Activated CD8-positive, alpha-beta memory T cell treated with anti-CD3 and anti-CD28 coated beads for 4 hours (primary cell): ENCODE measurements at regions not wholly inside any gene's neighbourhood (a gene's known extent, or its start where the extent isn't known, plus 50 kb on each side); places are given as distances from the start of the nearest gene placed in this dataset.

Experiments used
- DNase-seq, 2 donors: peaks; one replicate each; pipeline ENCODE4 v3.0.0-alpha.2; 2020; ENCODE audit warnings: low read depth in 2 of 2

DNA sequence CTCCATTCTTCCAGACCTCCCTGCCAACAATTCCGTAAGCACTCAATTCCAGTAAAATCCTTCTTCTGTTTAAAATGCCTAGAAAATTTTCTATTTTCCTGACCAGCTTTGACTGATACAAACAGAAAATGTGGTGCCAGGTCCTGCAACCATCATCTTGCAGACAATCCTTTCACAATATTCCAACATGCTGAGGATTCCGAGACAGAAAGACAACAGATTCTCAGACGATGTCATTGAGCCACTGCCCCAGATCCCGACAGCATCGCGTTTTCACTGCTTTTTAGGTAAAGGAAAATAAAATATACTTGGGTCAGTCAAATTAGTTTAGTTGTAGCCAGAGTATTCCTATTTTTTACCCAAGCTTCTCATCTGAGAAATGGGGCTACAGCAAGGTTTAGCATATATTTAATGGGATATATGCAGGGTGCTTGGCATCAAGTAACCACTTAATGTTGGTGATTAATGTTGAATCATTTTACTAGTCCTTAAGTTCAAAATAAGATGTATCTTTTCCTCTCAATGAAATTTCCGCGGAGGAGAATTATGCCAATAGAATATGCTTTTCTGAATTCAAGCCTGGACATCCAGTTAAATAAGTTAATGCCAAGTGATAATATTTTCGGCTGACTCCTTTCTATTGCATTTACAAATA lies 866.6 kb downstream of the SLC4A3 start:
- DNase-seq, result no peak

DNA sequence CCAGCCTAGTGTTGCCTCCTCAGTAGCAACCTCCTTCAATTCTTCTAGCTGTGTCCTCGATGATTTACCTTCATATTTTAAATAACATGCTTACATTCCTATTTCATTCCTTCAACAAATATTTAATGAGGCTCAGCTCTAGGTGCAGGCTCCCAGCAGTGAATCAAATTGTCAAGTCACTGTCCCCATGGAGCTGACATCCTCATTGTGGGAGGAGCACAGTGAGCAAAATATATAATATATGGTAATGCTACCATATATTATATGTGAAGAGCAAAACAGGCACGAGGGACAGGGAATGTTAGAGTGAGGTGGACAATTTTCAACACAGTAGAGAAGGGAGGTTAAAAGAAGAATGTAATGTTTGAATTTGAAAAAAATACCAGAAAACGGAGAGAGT lies 869.1 kb downstream of the SLC4A3 start:
- DNase-seq, result no peak

DNA sequence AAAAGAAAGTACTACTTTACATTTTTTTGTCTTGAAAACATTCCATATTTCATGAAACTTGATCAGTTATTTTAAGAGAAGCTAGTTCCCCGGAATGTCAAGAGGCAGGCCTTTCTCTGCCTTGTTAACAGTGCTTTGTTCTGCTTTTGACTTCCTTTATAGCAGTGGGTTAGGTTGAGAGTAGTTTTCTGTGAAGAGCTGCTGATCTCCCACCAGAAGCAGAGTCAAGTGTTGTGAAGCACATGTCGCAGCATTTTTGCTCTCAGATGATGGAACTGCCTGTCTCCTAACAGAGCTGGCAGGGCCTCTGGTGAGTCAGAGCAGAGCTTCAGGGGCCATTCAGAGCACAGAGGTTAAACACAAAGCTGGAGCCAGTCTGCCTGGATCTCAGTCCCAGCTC lies 871.8 kb downstream of the SLC4A3 start:
- DNase-seq, result no peak

DNA sequence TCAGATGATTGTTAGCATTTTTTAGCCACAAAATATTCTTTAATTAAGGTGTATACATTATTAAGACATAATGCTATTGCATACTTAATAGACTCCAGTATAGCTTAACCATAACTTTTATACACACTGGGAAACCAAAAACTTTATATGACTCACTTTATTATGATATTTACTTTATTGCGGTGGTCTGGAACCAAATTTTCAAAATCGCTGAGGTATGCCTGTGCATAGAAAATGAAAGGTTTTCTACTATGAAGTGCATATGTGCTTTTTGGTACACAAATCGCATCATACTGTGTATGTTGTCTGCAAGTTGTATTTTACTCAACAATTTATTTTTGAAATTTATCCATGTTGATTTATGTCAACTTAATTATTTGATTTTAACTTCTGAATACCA lies 875.1 kb downstream of the SLC4A3 start:
- DNase-seq, result no peak

DNA sequence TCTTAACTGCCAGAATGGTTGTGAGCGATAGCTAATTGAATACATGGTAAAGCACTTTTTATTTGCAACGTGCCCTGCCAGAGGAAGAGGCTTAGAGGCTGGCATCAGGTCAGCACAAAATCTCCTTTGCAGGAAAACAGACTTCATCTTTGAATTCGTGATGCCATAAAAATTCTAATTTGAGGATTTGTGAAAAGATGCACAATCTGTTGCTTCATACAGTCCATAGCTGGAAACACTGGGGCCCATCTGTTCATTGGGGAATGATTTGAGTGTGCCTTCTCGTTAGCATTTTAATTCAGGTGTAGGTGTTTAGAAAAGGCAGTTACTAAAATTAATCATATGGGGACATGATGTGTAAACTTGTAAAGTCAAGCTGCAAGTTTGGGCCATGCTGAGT lies 876.0 kb downstream of the SLC4A3 start:
- DNase-seq, result no peak

DNA sequence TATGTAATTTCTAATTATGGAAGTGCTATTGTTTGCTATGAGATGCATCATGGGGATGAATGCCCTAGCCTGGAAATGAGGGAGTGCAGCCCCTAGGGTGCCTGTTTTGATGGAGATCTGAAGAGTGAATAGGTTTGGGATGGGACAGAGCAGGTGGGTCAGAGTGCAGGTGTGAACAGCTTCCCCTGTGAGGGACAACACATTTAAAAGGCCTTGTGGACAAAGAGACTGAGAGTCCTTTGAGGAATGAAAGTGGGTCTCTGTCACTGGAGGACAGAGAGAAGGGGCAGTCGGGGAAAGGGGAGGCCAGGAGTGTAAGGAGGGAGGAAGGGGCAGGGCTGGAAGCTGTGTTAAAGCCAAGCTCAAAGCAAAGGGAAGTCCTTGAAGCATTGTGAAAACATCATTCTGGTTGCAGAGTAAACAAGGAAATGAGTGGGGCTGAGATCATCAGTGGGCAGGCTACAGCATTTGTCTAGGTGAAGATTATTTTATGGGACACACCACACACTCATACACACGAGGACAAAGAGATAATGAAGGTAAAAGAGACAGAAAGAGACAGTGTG lies 877.6 kb downstream of the SLC4A3 start:
- no peak for DNase-seq

DNA sequence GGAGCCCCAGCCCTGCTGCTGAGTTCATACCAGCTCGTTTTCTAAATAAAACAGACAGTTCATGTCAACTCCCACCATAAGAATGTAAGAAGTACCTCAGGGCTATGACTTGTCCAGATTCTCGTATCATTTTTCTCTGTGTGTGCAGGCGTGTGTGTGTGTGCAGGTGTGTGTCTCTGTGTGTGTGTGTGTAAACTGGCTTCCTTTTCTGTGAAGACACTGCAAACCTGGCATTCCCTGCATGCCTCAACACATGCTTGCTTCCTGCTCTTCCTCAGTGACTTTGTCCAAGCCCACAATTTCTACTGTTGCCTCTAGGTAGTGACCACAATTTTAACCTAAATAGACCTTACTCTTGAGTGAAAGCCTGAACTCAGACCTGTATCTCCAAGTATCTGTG lies 879.0 kb downstream of the SLC4A3 start:
- no peak for DNase-seq

DNA sequence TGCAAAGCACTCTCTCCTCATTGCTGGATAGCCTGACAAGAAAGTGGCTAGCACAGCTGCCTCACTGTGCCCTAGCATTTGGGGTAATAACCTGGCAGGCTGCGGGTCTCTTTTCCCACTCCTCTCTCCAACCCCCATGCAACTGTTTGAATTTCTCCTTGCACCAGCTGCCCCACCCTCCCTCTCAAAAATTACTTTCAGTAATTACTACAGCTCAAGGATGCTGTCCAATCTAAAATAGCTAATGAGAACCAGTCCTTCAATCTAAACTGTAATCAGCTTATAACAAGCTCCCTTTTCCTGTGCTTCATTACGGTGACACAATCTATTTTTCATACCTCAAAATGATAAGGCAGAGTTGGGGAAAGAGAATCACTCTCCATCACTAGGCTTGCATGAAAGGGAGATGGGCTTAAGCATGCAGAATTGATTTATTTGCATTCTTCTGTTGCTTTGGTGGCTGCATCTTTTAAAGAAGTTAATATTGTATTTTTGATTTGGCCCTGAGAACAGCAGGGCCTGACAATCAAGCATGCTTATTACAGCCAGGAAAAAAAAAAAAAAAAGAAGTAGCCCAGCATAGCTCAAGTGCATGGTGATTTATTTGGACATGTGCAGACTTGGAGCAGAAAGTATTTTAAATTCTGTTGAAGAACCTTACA lies 881.8 kb downstream of the SLC4A3 start:
- no peak for DNase-seq

DNA sequence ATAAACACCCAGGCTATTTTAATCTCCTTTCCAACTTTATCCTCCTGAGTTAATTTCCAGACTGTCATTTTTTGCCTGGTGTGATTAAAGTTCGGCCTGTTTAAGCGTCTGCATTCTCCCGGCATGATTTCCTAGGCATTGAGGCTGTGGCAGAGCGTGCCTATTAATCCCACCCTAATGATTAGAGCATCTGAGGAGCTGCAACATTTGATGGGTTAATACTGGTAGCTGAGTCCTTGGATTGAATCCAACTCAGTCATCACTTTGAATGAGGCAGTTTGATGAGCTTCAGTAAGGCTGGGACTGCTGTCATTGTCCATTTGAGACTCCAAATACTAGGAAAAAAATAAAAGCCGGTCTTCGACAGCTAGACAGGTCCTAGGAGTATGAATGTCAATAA lies 882.5 kb downstream of the SLC4A3 start:
- no peak for DNase-seq

DNA sequence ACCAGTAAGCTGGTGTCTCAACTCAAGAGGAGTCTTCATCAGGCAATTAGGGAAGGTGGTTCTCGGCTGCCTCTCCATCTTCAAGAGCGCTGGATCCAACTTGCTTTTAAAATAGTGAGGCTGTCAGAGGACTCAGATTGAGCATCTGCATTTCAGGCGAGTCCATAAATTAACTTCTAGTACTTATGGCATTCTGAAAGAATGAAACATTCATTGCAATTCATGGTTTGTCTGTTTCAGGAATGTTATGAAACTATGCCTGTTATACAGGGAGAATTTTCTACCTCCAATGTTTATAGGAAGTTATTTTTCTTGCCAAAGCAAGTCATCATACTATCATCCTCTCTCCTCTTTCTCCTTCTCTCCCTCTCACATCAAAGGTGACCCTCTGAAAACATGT lies 883.2 kb downstream of the SLC4A3 start:
- DNase-seq, result no peak

DNA sequence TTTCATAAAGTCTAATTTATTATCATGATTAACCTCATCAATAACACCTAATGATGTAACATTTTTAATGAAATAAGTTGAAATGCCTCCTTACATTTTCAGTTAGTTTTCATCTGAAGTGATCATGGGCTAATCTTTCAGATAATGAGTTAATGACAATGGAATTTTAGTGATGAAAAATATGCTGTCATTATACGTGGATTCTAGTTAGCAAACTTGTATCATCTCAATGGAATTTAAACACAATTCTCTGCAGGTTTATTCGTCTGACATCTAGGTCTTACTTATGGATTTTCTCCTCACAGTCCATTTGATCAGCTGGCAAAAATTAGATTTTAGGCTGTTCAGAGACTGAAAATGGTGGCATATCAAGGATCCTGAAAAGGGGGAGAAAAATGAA lies 885.0 kb downstream of the SLC4A3 start:
- DNase-seq, result no peak

DNA sequence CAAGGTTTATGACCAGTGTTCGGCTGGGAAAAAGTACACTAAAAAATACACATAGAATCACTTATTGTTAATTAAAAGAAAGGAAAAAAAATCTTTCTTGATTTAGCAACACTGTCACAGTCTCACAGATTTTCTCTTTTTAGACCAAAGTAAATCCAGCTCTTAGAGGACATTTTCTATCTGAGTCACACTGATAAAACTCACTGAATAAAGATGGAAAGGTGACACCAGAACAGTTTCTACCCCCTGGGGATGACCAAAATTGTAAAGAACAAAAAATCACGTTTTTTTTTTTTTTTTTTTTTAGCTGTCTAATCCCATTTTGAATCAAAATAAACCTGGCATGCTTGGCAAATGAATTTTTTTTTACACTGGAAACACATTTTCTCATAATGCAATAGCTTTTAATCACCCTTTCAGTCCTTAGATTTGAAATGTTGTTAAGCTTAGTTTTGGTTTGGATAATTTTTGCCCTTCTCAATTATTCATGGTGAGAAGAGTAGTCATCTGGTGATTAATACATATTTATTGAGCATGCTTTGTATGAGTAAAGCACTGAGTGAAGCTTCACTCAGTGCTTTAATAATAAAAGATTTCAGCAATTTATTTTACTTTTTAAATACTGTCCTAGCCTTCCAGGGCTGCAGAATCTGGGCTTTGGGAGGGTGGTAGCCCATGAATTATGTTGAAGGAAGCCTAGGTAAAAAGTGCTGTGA lies 886.3 kb downstream of the SLC4A3 start:
- DNase-seq, result no peak

DNA sequence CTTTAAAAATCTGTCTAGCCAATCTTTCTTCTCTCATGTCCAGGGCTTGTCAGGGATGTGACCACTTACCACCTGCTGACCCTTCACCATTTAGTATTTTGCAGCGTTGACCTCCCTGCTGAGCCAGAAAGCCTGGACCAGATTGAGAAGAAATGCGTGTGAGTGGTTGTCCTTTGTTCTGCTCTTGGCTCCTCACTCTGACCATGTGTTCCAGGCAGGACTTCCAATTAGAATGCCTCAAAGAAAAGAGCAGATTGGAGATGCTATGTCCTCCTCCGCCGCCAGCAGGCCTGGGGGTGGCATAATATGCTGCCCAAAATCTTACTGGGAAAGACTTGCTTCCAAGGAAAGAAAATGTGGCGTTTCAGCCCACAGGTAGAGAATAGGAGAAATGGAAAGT lies 894.1 kb downstream of the SLC4A3 start:
- no peak for DNase-seq

DNA sequence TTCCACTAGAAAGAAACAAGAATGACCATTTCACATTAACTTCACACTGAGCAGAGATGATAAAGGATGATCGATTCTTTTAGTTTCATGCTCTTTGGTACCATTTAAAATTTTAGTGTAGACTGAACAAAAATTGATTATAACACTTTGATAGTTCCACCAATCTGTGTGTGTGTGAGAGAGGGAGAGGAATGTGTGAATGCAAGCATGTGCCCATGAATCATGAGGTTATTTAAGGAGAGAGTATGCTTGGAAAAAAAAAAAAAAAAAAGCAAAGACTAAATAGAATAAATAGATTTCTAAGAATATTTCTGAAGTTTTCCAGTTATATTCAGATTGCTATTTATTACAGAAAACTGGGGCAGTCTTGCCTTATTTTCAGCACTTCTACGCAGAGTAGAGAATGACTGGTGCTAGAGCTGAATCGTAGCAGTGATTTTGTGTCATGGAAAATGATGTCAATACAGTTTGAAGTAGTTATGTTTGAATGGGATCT lies 900.8 kb downstream of the SLC4A3 start:
- no peak for DNase-seq

DNA sequence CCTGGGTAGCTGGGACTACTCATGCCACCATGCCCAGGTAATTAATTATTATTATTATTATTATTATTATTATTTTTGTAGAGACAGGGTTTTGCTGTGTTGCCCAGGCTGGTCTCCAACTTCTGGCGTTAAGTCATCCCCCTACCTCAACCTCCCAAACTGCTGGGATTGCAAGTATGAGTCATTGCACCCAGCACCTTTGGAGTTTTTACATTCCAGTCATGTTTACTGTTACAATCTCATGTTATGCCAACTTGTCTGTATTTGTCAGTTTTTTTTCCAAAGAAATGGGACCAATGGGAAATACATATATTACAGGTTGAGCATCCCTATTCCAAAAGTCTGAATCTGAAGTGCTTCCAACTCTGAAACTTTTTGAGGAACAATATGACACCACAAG lies 903.8 kb downstream of the SLC4A3 start:
- no peak for DNase-seq

DNA sequence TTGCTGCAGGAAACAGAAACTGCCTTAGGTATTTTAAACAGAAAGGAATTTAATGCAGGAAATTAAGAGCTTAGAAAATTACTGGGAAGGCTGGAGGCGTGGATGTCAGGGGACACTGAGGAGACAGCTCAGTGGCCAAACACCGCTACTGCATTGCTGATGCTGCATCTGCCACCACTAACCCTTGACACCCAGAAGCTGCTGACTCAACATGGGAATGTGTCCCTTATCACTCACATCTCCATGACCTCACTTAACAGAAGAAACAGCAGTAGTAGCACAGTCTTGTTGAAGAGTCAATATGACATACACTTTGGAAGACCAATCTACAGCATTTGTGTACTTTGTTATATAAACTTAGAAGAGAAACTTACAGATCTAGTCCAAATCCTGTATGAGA lies 906.1 kb downstream of the SLC4A3 start:
- no peak for DNase-seq

DNA sequence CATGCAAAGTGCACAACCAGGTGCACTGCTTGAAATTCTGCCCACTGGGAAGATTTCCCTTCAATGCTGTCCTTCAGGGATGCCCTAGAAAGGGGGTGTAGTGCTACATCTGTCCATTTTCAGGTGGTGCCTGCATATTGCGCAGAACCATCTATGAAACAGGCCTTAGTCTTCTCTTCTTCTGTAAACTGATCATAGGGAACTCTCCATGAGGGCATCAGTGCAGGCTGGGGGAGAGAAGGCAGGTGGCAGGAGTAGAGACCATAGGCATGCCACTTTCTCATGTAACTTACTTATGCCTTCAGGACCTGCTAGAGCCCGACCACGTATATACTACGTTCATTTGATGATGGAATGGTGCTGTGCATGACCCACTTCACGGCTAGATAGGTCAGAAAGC lies 912.1 kb downstream of the SLC4A3 start:
- DNase-seq, result no peak

DNA sequence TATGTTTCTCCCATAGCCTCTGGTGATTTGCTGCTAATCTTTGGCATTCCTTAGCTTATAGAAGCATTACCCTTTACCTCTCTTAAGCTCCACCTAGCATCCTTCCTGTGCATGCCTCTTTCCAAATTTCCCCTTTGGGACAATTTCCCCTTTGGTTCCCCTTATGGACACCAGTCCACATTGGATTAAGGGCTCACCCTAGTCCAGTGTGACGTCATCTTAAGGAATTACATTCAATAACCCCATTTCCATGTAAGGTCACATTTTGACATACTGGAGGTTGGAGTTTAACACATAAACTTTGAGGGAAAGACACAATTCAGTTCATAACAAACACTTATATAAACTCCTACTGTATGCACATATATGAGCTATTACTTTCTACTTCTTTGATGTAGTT lies 916.6 kb downstream of the SLC4A3 start:
- DNase-seq, result no peak

DNA sequence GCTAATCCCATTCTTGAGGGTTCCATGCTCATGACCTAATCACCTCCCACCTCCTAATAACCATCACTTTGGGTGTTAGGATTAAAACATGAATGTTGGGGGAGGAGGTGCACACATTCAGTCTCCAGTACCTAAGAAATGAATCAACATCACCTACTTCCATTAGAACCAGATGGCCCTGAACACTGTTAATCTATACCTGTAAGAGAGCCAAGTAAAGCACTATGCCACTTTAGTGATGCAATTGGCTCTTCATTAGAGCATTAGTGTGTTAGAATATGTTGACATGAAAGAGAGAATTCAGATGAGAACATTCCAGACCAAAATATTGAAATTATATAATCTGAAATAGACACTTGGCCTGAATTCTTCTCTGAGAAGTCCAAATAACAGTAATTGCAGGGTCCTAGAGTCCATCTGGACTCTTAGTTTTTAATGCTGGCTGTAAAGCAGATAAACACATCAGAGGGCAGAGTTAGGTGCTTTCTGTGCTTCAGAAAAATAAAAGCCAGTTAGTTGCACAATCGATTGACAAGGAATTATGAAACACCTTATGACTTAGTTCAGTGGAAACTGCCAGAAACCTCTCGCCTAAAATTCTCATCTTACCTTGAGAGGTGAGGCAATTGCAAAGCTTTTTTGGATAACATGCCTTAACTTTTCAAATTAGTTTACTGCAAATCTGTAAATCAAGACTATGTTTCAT lies 923.7 kb downstream of the SLC4A3 start:
- DNase-seq, result no peak

DNA sequence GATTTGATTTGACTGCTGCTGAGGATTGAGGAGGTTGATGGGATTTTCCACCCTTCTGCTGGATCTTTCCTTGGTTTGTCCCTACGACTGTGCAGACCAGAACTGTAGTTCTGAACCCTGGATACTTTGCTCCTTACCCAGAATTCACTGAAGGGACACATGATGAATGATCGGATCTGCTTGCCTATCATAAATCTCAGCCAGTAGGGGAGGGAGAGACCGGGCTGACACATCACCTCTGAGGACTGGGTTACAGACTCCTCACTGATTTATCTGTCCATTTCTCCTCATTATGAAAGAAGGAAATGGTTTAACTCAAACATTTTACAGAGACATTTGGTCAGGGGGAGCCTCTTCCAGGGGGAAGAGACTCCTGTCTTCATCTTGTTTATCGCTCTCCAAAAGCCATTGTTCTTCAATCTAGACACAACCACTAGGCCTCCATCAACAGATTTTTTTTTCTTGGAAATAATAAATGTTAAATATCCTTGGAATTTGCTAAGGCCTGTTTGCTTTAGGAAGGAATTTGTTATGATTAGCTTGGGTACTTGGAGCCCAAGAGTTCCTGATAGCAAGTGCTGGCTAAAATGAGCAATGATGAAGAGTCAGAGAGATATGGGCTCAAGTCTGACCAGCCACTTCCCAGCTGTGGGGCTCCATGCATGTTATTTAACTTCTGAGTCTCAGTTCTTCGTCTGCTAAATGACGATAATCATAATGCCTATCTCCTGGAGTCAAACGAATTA lies 925.5 kb downstream of the SLC4A3 start:
- no peak for DNase-seq

DNA sequence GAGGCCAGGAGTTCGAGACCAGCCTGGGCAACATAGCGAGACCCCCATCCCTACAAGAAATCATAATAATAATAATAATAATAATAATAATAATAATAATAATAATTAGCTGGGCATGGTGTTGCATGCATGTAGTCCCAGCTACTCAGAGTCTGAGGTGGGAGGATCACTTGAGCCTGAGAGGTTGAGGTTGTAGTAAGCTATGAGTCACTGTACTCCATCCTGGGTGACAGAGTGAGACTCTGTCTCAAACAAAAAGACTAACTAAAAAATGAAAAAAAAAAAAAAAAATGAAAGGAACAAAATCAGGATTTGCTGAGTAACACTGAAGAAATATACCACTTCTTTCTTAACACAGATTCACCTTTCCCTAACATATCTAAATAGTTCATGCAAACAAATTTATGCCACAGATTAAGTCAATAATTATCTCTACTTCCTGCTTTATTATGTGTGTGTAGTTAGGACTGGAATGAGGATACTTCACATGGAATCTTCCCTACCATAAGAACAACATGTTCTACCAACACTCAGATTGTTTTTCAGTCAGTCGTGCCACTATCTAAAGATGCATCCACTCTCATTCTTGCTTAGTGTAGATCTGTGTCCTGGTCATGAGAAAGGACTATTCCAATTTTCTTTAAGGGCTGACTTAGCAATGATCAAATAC lies 928.7 kb downstream of the SLC4A3 start:
- DNase-seq, result no peak
